Naive B cell (primary cell): ENCODE measurements at regions not wholly inside any gene's neighbourhood (a gene's known extent, or its start where the extent isn't known, plus 50 kb on each side); places are given as distances from the start of the nearest gene placed in this dataset.

Experiments used
- ATAC-seq, 2 donors: fragments of 150-1000 bp; cut with Tn5 transposase; 2 replicates each; pipeline ENCODE4 v1.10.0; 2021; ENCODE audit warnings: low read depth in 2 of 2, mild to moderate bottlenecking in 2 of 2, moderate library complexity in 2 of 2
- DNase-seq: peaks from one replicate; pipeline ENCODE4 v3.0.0; 2022
- H3K27ac Mint-ChIP-seq, 6 donors: one replicate each; pipeline ENCODE4 v1.8.0; 2020 to 2022; ENCODE audit warnings: mild to moderate bottlenecking in 6 of 6, mixed read lengths in 6 of 6, moderate library complexity in 5 of 6, inconsistent platforms in 2 of 6
- H3K27me3 Mint-ChIP-seq, 3 donors: one replicate each; pipeline ENCODE4 v1.8.0; 2021 to 2022; ENCODE audit warnings: mixed read lengths in 3 of 3, mild to moderate bottlenecking in 1 of 3
- H3K36me3 Mint-ChIP-seq, 2 donors: one replicate each; pipeline ENCODE4 v1.8.0; 2020 to 2022; ENCODE audit warnings: mixed read lengths in 2 of 2, inconsistent platforms in 1 of 2, mild to moderate bottlenecking in 1 of 2
- H3K4me1 Mint-ChIP-seq, 3 donors: one replicate each; pipeline ENCODE4 v1.8.0; 2020 to 2022; ENCODE audit warnings: mixed read lengths in 3 of 3, inconsistent platforms in 1 of 3, mild to moderate bottlenecking in 1 of 3, moderate library complexity in 1 of 3
- H3K4me3 Mint-ChIP-seq, 8 donors: one replicate each; pipeline ENCODE4 v1.8.0; 2020 to 2022; ENCODE audit warnings: mild to moderate bottlenecking in 8 of 8, mixed read lengths in 8 of 8, moderate library complexity in 8 of 8, inconsistent platforms in 2 of 8
- H3K9me3 Mint-ChIP-seq, 7 donors: one replicate each; pipeline ENCODE4 v1.8.0; 2020 to 2022; ENCODE audit warnings: mixed read lengths in 7 of 7, mild to moderate bottlenecking in 5 of 7, inconsistent platforms in 2 of 7, moderate library complexity in 1 of 7

GRCh38 chr20:51166489-51166888 lies 143.6 kb upstream of the KCNG1 start:
- no peak for DNase-seq
- Mint-ChIP-seq H3K27me3 (peaks cover 17 to 41% (median 30%) of the 10 kb centered on the region in 3 donors), H3K36me3 (peaks cover 0 to 6% of the 10 kb centered on the region in 2 donors), H3K27ac (no peak overlapping the region), H3K4me3 (no peak overlapping the region), H3K9me3 (peaks cover 0 to 13% (median 5%) of the 10 kb centered on the region in 7 donors), H3K4me1 (peaks cover 9 to 25% (median 10%) of the 10 kb centered on the region in 3 donors)
- ATAC-seq = no peak

- no peak overlapping the region for H3K4me3 Mint-ChIP-seq
- DNase-seq = no peak
- peaks cover 0 to 6% of the 10 kb centered on the region in 2 donors for H3K36me3 Mint-ChIP-seq
- H3K27ac Mint-ChIP-seq = no peak overlapping the region
- ATAC-seq = no peak
- peaks cover 0 to 11% (median 5%) of the 10 kb centered on the region in 7 donors for H3K9me3 Mint-ChIP-seq
- H3K27me3 Mint-ChIP-seq = peaks cover 22 to 43% (median 33%) of the 10 kb centered on the region in 3 donors
- peaks cover 9 to 17% (median 10%) of the 10 kb centered on the region in 3 donors for H3K4me1 Mint-ChIP-seq
These were observed 142.2 kb upstream of the KCNG1 start for GRCh38 chr20:51165131-51165530.

- Mint-ChIP-seq H3K27ac (no peak overlapping the region), H3K27me3 (peaks cover 25 to 43% (median 29%) of the 10 kb centered on the region in 3 donors), H3K4me3 (no peak overlapping the region), H3K4me1 (peaks cover 9 to 13% (median 10%) of the 10 kb centered on the region in 3 donors), H3K9me3 (peaks cover 0 to 7% (median 3%) of the 10 kb centered on the region in 7 donors), H3K36me3 (peaks cover 0 to 6% of the 10 kb centered on the region in 2 donors)
- ATAC-seq (no peak), DNase-seq (no peak)
These were observed 141.8 kb upstream of the KCNG1 start for GRCh38 chr20:51164731-51165130.

GRCh38 chr20:51163996-51164600 lies 141.2 kb upstream of the KCNG1 start:
- H3K4me1 Mint-ChIP-seq = peaks cover 9 to 10% (median 10%) of the 10 kb centered on the region in 3 donors
- H3K9me3 Mint-ChIP-seq = peaks cover 0 to 3% (median 0%) of the 10 kb centered on the region in 7 donors
- DNase-seq (no peak), ATAC-seq (no peak)
- H3K27me3 Mint-ChIP-seq = peaks cover 26 to 43% (median 27%) of the 10 kb centered on the region in 3 donors
- peaks cover 0 to 6% of the 10 kb centered on the region in 2 donors for H3K36me3 Mint-ChIP-seq
- H3K27ac Mint-ChIP-seq = no peak overlapping the region
- no peak overlapping the region for H3K4me3 Mint-ChIP-seq

DNA sequence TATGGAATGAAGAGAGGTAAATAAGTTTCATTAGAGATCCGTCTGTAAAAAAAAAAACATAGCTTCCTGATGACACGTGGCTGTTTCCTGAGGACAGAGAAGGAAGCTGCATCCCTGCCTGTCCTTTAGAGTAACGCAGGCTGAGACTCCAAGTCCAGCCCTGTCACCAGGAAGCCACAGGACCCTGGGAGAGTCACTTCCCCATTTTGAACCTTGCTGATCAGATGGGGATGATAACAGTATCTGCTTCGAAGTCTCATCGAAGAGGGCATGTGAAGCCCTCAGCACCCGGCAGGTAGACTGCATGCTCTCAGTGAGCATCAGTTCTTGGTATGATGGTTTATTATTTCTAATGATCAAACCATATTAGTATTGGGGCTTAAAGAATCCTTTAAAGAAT lies 139.1 kb upstream of the KCNG1 start:
- H3K4me1 Mint-ChIP-seq = peaks cover 5 to 21% (median 6%) of the 10 kb centered on the region in 3 donors
- H3K27ac Mint-ChIP-seq = no peak overlapping the region
- peaks cover 0 to 3% (median 0%) of the 10 kb centered on the region in 7 donors for H3K9me3 Mint-ChIP-seq
- no peak overlapping the region for H3K4me3 Mint-ChIP-seq
- DNase-seq = no peak
- no peak for ATAC-seq
- peaks cover 39 to 45% (median 39%) of the 10 kb centered on the region in 3 donors for H3K27me3 Mint-ChIP-seq
- H3K36me3 Mint-ChIP-seq = peaks cover 0 to 6% of the 10 kb centered on the region in 2 donors

- no peak overlapping the region for H3K4me3 Mint-ChIP-seq
These were observed 137.9 kb upstream of the KCNG1 start for GRCh38 chr20:51160821-51161220.

GRCh38 chr20:51159981-51160380 lies 137.1 kb upstream of the KCNG1 start:
- H3K27ac Mint-ChIP-seq = no peak overlapping the region
- peaks cover 0 to 3% (median 0%) of the 10 kb centered on the region in 7 donors for H3K9me3 Mint-ChIP-seq
- DNase-seq (no peak), ATAC-seq (no peak)
- H3K4me1 Mint-ChIP-seq = peaks cover 5 to 29% (median 11%) of the 10 kb centered on the region in 3 donors
- H3K27me3 Mint-ChIP-seq = peaks cover 51 to 64% (median 56%) of the 10 kb centered on the region in 3 donors
- peaks cover 0 to 6% of the 10 kb centered on the region in 2 donors for H3K36me3 Mint-ChIP-seq
- no peak overlapping the region for H3K4me3 Mint-ChIP-seq

More at GRCh38 chr20:51160821-51161220, 137.9 kb upstream of the KCNG1 start:
- H3K4me1 Mint-ChIP-seq = peaks cover 5 to 31% (median 11%) of the 10 kb centered on the region in 3 donors
- ATAC-seq = no peak
- no peak overlapping the region for H3K27ac Mint-ChIP-seq
- peaks cover 0 to 3% (median 0%) of the 10 kb centered on the region in 7 donors for H3K9me3 Mint-ChIP-seq
- H3K27me3 Mint-ChIP-seq = peaks cover 48 to 55% (median 49%) of the 10 kb centered on the region in 3 donors
- no peak for DNase-seq
- H3K36me3 Mint-ChIP-seq = peaks cover 0 to 6% of the 10 kb centered on the region in 2 donors

- DNase-seq (no peak), ATAC-seq (no peak)
- Mint-ChIP-seq H3K27ac (no peak overlapping the region), H3K4me1 (peaks cover 5 to 29% (median 11%) of the 10 kb centered on the region in 3 donors), H3K4me3 (no peak overlapping the region), H3K27me3 (peaks cover 51 to 65% (median 58%) of the 10 kb centered on the region in 3 donors), H3K9me3 (peaks cover 0 to 3% (median 0%) of the 10 kb centered on the region in 7 donors), H3K36me3 (peaks cover 0 to 6% of the 10 kb centered on the region in 2 donors)
These were observed 136.4 kb upstream of the KCNG1 start for GRCh38 chr20:51159303-51159702.

- Mint-ChIP-seq H3K36me3 (peaks cover 0 to 6% of the 10 kb centered on the region in 2 donors), H3K4me1 (peaks cover 5 to 34% (median 14%) of the 10 kb centered on the region in 3 donors), H3K27me3 (peaks cover 51 to 75% (median 65%) of the 10 kb centered on the region in 3 donors), H3K4me3 (no peak overlapping the region), H3K27ac (no peak overlapping the region), H3K9me3 (peaks cover 0 to 3% (median 0%) of the 10 kb centered on the region in 7 donors)
- DNase-seq (no peak), ATAC-seq (no peak)
These were observed 135.3 kb upstream of the KCNG1 start for GRCh38 chr20:51158226-51158625.

GRCh38 chr20:51156041-51156982 lies 133.4 kb upstream of the KCNG1 start:
- ATAC-seq (no peak), DNase-seq (no peak)
- Mint-ChIP-seq H3K9me3 (peaks cover 0 to 2% (median 0%) of the 10 kb centered on the region in 7 donors), H3K36me3 (no peaks in the 10 kb centered on the region), H3K27ac (peak overlapping the region in 2 of 6 donors; percentile 49 to 50), H3K4me3 (peak overlapping the region in 3 of 8 donors; percentile 0 to 87 (median 22)), H3K27me3 (peaks cover 38 to 61% (median 53%) of the 10 kb centered on the region in 3 donors), H3K4me1 (peaks cover 0 to 26% (median 8%) of the 10 kb centered on the region in 3 donors)

- H3K9me3 Mint-ChIP-seq = peaks cover 0 to 2% (median 0%) of the 10 kb centered on the region in 7 donors
- peaks cover 0 to 26% (median 8%) of the 10 kb centered on the region in 3 donors for H3K4me1 Mint-ChIP-seq
- peak overlapping the region in 1 of 6 donors; percentile 4 for H3K27ac Mint-ChIP-seq
- H3K4me3 Mint-ChIP-seq = no peak overlapping the region
- DNase-seq (no peak), ATAC-seq (no peak)
- no peaks in the 10 kb centered on the region for H3K36me3 Mint-ChIP-seq
- H3K27me3 Mint-ChIP-seq = peaks cover 29 to 52% (median 45%) of the 10 kb centered on the region in 3 donors
These were observed 132.1 kb upstream of the KCNG1 start for GRCh38 chr20:51154708-51155690.
